ENCODE measurements at regions not wholly inside any gene's neighbourhood (a gene's known extent, or its start where the extent isn't known, plus 50 kb on each side); places are given as distances from the start of the nearest gene placed in this dataset.

GRCh38 chr2:206379266-206379665 lies 64.1 kb upstream of the ADAM23 start:
- TF ChIP-seq CTCF (IDR thresholded peaks at IDR 0.05) (no peak), POLR2A (IDR thresholded peaks at IDR 0.05) (no peak)
- 48 to 60% (median 55%) methylated on average over 1 of the region's 1 CpG for WGBS, 4 donors
- Histone ChIP-seq H3K9me3 (replicated peaks in 1 of 3) (no peaks in the 10 kb centered on the region), H3K36me3 (replicated peaks in 1 of 2) (no peaks in the 10 kb centered on the region), H3K27me3 (no peaks in the 10 kb centered on the region), H3K27ac (no peak overlapping the region), H3K4me3 (no peak overlapping the region), H3K4me1 (replicated peaks in 1 of 2) (no peaks in the 10 kb centered on the region)
- no peak for DNase-seq
- intact Hi-C loops (cut with DNase I): no loop called here

- Histone ChIP-seq H3K4me3 (no peak overlapping the region), H3K27ac (no peak overlapping the region), H3K27me3 (no peaks in the 10 kb centered on the region), H3K9me3 (replicated peaks in 1 of 3) (no peaks in the 10 kb centered on the region), H3K4me1 (replicated peaks in 1 of 2) (no peaks in the 10 kb centered on the region), H3K36me3 (replicated peaks in 1 of 2) (no peaks in the 10 kb centered on the region)
- no peak for TF ChIP-seq CTCF (IDR thresholded peaks at IDR 0.05)
- TF ChIP-seq POLR2A (IDR thresholded peaks at IDR 0.05): no peak
- intact Hi-C loops (cut with DNase I): no loop called here
- 66 to 75% (median 70%) methylated on average over 3 of the region's 3 CpGs for WGBS, 4 donors
- no peak for DNase-seq
Measured at GRCh38 chr2:206379886-206380285, 63.4 kb upstream of the ADAM23 start.

- DNase-seq: no peak
- Histone ChIP-seq H3K9me3 (replicated peaks in 1 of 3) (no peaks in the 10 kb centered on the region), H3K4me3 (no peak overlapping the region), H3K4me1 (replicated peaks in 1 of 2) (no peaks in the 10 kb centered on the region), H3K36me3 (replicated peaks in 1 of 2) (no peaks in the 10 kb centered on the region), H3K27ac (no peak overlapping the region), H3K27me3 (no peaks in the 10 kb centered on the region)
- TF ChIP-seq POLR2A (IDR thresholded peaks at IDR 0.05): no peak
- TF ChIP-seq CTCF (IDR thresholded peaks at IDR 0.05): no peak
- WGBS, 4 donors: 90 to 93% (median 91%) methylated on average over 2 of the region's 2 CpGs
- intact Hi-C loops (cut with DNase I): no loop called here
Measured at GRCh38 chr2:206381881-206382280, 61.5 kb upstream of the ADAM23 start.

- Histone ChIP-seq H3K36me3 (replicated peaks in 1 of 2) (no peaks in the 10 kb centered on the region), H3K4me3 (no peak overlapping the region), H3K27me3 (no peaks in the 10 kb centered on the region), H3K27ac (no peak overlapping the region), H3K4me1 (replicated peaks in 1 of 2) (no peaks in the 10 kb centered on the region), H3K9me3 (replicated peaks in 1 of 3) (no peaks in the 10 kb centered on the region)
- intact Hi-C loops (cut with DNase I): no loop called here
- no peak for DNase-seq
- TF ChIP-seq CTCF (IDR thresholded peaks at IDR 0.05): no peak
- TF ChIP-seq POLR2A (IDR thresholded peaks at IDR 0.05): no peak
- WGBS, 4 donors: 60 to 72% (median 70%) methylated on average over 2 of the region's 2 CpGs
Measured at GRCh38 chr2:206383669-206384068, 59.7 kb upstream of the ADAM23 start.

Data from adrenal gland (tissue), 9 donors.